Islet of Langerhans (tissue), 1 donor: ENCODE measurements at regions not wholly inside any gene's neighbourhood (a gene's known extent, or its start where the extent isn't known, plus 50 kb on each side); places are given as distances from the start of the nearest gene placed in this dataset.
"Not testable (repeated sequence)": the region's sequence is repeated elsewhere in the genome, so short reads cannot be mapped to it uniquely, and the experiment has no call there.

Experiments
- FAIRE-seq: peaks from one replicate; lab custom pipeline; 2011; peaks lifted over from hg19 to GRCh38; lab: Jason Lieb, UNC

- no peak for FAIRE-seq
Measured at GRCh38 chr16:62738666-62739460, 702.6 kb upstream of the CDH8 start.

GRCh38 chr16:62732092-62732491 is 695.9 kb upstream of the CDH8 start:
- no peak for FAIRE-seq

GRCh38 chr16:62724670-62725269 is 688.5 kb upstream of the CDH8 start:
- not testable (repeated sequence) for FAIRE-seq

GRCh38 chr16:62720651-62721050 is 684.4 kb upstream of the CDH8 start:
- no peak for FAIRE-seq

GRCh38 chr16:62717026-62717425 is 680.8 kb upstream of the CDH8 start:
- FAIRE-seq: no peak

- no peak for FAIRE-seq
Measured at GRCh38 chr16:62715701-62716100, 679.5 kb upstream of the CDH8 start.

- FAIRE-seq: no peak
Measured at GRCh38 chr16:62712566-62712965, 676.3 kb upstream of the CDH8 start.

GRCh38 chr16:62711797-62712196 is 675.6 kb upstream of the CDH8 start:
- FAIRE-seq: no peak

- no peak for FAIRE-seq
Measured at GRCh38 chr16:62709794-62710193, 673.6 kb upstream of the CDH8 start.

- FAIRE-seq: no peak
Measured at GRCh38 chr16:62701426-62701825, 665.2 kb upstream of the CDH8 start.

GRCh38 chr16:62700426-62701294 is 664.4 kb upstream of the CDH8 start:
- FAIRE-seq: no peak

- no peak for FAIRE-seq
Measured at GRCh38 chr16:62692685-62693084, 656.4 kb upstream of the CDH8 start.

- FAIRE-seq: no peak
Measured at GRCh38 chr16:62681819-62682218, 645.6 kb upstream of the CDH8 start.

GRCh38 chr16:62678796-62679195 is 642.6 kb upstream of the CDH8 start:
- no peak for FAIRE-seq

GRCh38 chr16:62676306-62676705 is 640.1 kb upstream of the CDH8 start:
- no peak for FAIRE-seq

- no peak for FAIRE-seq
Measured at GRCh38 chr16:62665269-62665668, 629.0 kb upstream of the CDH8 start.

GRCh38 chr16:62664566-62664965 is 628.3 kb upstream of the CDH8 start:
- no peak for FAIRE-seq

- FAIRE-seq: no peak
Measured at GRCh38 chr16:62661435-62661834, 625.2 kb upstream of the CDH8 start.

GRCh38 chr16:62657116-62657515 is 620.9 kb upstream of the CDH8 start:
- no peak for FAIRE-seq

- no peak for FAIRE-seq
Measured at GRCh38 chr16:62652441-62653120, 616.3 kb upstream of the CDH8 start.

- FAIRE-seq: no peak
Measured at GRCh38 chr16:62648256-62648655, 612.0 kb upstream of the CDH8 start.

- no peak for FAIRE-seq
Measured at GRCh38 chr16:62644030-62644812, 608.0 kb upstream of the CDH8 start.
